HCT116 (cell line): ENCODE measurements at regions not wholly inside any gene's neighbourhood (a gene's known extent, or its start where the extent isn't known, plus 50 kb on each side); places are given as distances from the start of the nearest gene placed in this dataset.

Experiments
- ATAC-seq: fragments of 200-7000 bp; cut with Tn5 transposase; 2 replicates; pipeline ENCODE4 v1.9.1; 2020; ENCODE audit warnings: mild to moderate bottlenecking, moderate library complexity
- BruUV-seq: library from RNA; stranded (reverse); fragments of 400-500 nt; replicated peaks from 2 replicates; lab custom pipeline; 2021; lab: Mats Ljungman, UMichigan
- CTCF ChIA-PET: fragments of 300-600 bp; sonication (Branson Sonifier 250); formaldehyde crosslinking; loops from one replicate; lab custom pipeline; 2021; ENCODE audit warnings: antibody characterized with exemption; lab: Charles Lee
- POLR2A ChIA-PET: fragments of 300-600, 350-600 bp; sonication (Branson Sonifier 250); formaldehyde crosslinking; loops from one replicate; lab custom pipeline; 2021; ENCODE audit warnings: antibody characterized with exemption; lab: Charles Lee
- RAD21 ChIA-PET, 2 experiments: fragments of 300-600 bp; sonication (Branson Sonifier 250); formaldehyde crosslinking; loops; one replicate each; lab custom pipeline; 2023; ENCODE audit warnings: low total read pairs in 2 of 2; ENCODE audit not compliant: uncharacterized antibody in 2 of 2, unreplicated experiment in 2 of 2, low non-redundant PET in 1 of 2; lab: Charles Lee
- DNase-seq: peaks from one replicate; pipeline ENCODE4 v3.0.0-alpha.2; 2010; ENCODE audit warnings: low read depth, low spot score
- H2AFZ ChIP-seq: fragments of 200-600 bp; shearing (Covaris generic), sonication (generic); 2 replicates; pipeline ENCODE4 v1.6.1; 2017; ENCODE audit warnings: low read depth, mixed run types, mixed read lengths, antibody characterized with exemption, low read length; ENCODE audit not compliant: poor library complexity, severe bottlenecking
- H3K27ac ChIP-seq: 2 replicates; pipeline ENCODE4 v1.5.1; 2012; ENCODE audit warnings: low read depth, low read length
- H3K27me3 ChIP-seq: fragments of 200-600 bp; sonication (generic); 2 replicates; pipeline ENCODE4 v1.6.1; 2016; ENCODE audit warnings: mixed run types, low read length, mixed read lengths; ENCODE audit not compliant: insufficient read depth
- H3K36me3 ChIP-seq, 2 experiments: fragments of 200-500 bp in 1 of 2; fragments of 200-600 bp in 1 of 2; sonication (Bioruptor generic) in 1 of 2; sonication (generic) in 1 of 2; 2 replicates each; pipeline versions ENCODE4 v1.5.1 to v1.6.1; 2014 to 2016; ENCODE audit warnings: low read length in 2 of 2, inconsistent platforms in 1 of 2, mixed read lengths in 1 of 2, mixed run types in 1 of 2; ENCODE audit not compliant: insufficient read depth in 2 of 2, control insufficient read depth in 1 of 2
- H3K4me1 ChIP-seq, 2 experiments: fragments of 200-600 bp in 1 of 2; sonication (generic) in 1 of 2; 2 replicates each; pipeline versions ENCODE4 v1.5.1 to v1.6.1; 2012 to 2017; ENCODE audit warnings: low read length in 2 of 2, inconsistent platforms in 1 of 2, mild to moderate bottlenecking in 1 of 2, mixed read lengths in 1 of 2, mixed run types in 1 of 2, moderate library complexity in 1 of 2; ENCODE audit not compliant: insufficient read depth in 2 of 2, control insufficient read depth in 1 of 2
- H3K4me2 ChIP-seq: fragments of 200-600 bp; sonication (generic); 2 replicates; pipeline ENCODE4 v1.6.1; 2017; ENCODE audit warnings: mixed run types, low read length, mixed read lengths
- H3K4me3 ChIP-seq, 2 experiments: fragments of 200-600 bp in 1 of 2; sonication (generic) in 1 of 2; replicated peaks in 1 of 2; 2 replicates each; pipeline ENCODE4 v1.5.1; 2011 to 2016; ENCODE audit warnings: low read length in 2 of 2, control low read depth in 1 of 2, low read depth in 1 of 2, mild to moderate bottlenecking in 1 of 2, mixed read lengths in 1 of 2, mixed run types in 1 of 2
- H3K79me2 ChIP-seq: fragments of 200-600 bp; sonication (generic); 2 replicates; pipeline ENCODE4 v1.6.1; 2017; ENCODE audit warnings: mild to moderate bottlenecking, mixed run types, low read length, moderate library complexity, mixed read lengths; ENCODE audit not compliant: insufficient read depth
- H3K9ac ChIP-seq: fragments of 200-600 bp; sonication (generic); 2 replicates; pipeline ENCODE4 v1.6.1; 2016; ENCODE audit warnings: low read length, mixed read lengths
- H3K9me2 ChIP-seq: fragments of 200-600 bp; sonication (generic), shearing (Covaris generic); 2 replicates; pipeline ENCODE4 v1.6.1; 2017; ENCODE audit warnings: mixed run types, mild to moderate bottlenecking, moderate library complexity; ENCODE audit not compliant: insufficient read depth
- H3K9me3 ChIP-seq, 2 experiments: fragments of 200-500 bp in 1 of 2; fragments of 200-600 bp in 1 of 2; sonication (Bioruptor generic) in 1 of 2; sonication (generic) in 1 of 2; 2 replicates each; pipeline ENCODE4 v1.6.1; 2014 to 2017; ENCODE audit warnings: low read length in 2 of 2, mixed read lengths in 2 of 2, inconsistent platforms in 1 of 2, low read depth in 1 of 2, mild to moderate bottlenecking in 1 of 2, mixed run types in 1 of 2, moderate library complexity in 1 of 2; ENCODE audit not compliant: control insufficient read depth in 1 of 2, insufficient read depth in 1 of 2
- H4K20me1 ChIP-seq: fragments of 200-600 bp; sonication (generic), shearing (Covaris generic); 2 replicates; pipeline ENCODE4 v1.6.1; 2017; ENCODE audit warnings: mixed run types, mild to moderate bottlenecking, moderate library complexity; ENCODE audit not compliant: insufficient read depth
- EGR1 ChIP-seq: IDR thresholded peaks from 2 replicates; pipeline ENCODE4 v1.6.1; 2012; ENCODE audit warnings: low read depth
- EZH2 ChIP-seq: fragments of 200-600 bp; sonication (generic); IDR thresholded peaks from 2 replicates; pipeline ENCODE4 v1.6.1; 2017; ENCODE audit warnings: antibody characterized with exemption, mixed run types
- EZH2phosphoT487 ChIP-seq: fragments of 200-600 bp; IDR thresholded peaks from 2 replicates; pipeline ENCODE4 v1.6.1; 2018; ENCODE audit warnings: antibody characterized with exemption, borderline replicate concordance
- JUND ChIP-seq: IDR thresholded peaks from 2 replicates; pipeline ENCODE4 v1.6.1; 2012
- POLR2A ChIP-seq: IDR thresholded peaks from 2 replicates; pipeline ENCODE4 v1.7.0; 2011; ENCODE audit warnings: borderline replicate concordance; ENCODE audit not compliant: insufficient read depth, insufficient read length; ENCODE audit errors: extremely low read depth
- POLR2AphosphoS5 ChIP-seq: IDR thresholded peaks from 2 replicates; pipeline ENCODE4 v1.6.1; 2011; ENCODE audit warnings: mild to moderate bottlenecking, low read depth, low read length, moderate library complexity
- RAD21 ChIP-seq: IDR thresholded peaks from 2 replicates; pipeline ENCODE4 v1.6.1; 2012; ENCODE audit warnings: low read depth, mild to moderate bottlenecking
- REST ChIP-seq: IDR thresholded peaks from 2 replicates; pipeline ENCODE4 v1.6.1; 2012; ENCODE audit warnings: low read depth
- SIN3A ChIP-seq: IDR thresholded peaks from 2 replicates; pipeline ENCODE4 v1.6.1; 2012; ENCODE audit warnings: low read depth
- SP1 ChIP-seq: IDR thresholded peaks from 2 replicates; pipeline ENCODE4 v1.6.1; 2012; ENCODE audit warnings: low read depth
- ZFX ChIP-seq: fragments of 450-650 bp; IDR thresholded peaks from 2 replicates; pipeline ENCODE4 v1.6.1; 2017
- intact Hi-C: fragments of 100-400 bp; cut with micrococcal nuclease; formaldehyde crosslinking; loops from 2 replicates; pipeline ENCODE4 v1.10.0; 2022
- TF ChIP-seq, protein P1 (sequence below): IDR thresholded peaks from 2 replicates; pipeline ENCODE4 v1.6.1; 2012
- TF ChIP-seq, protein P2 (sequence below): IDR thresholded peaks from 2 replicates; pipeline ENCODE4 v1.6.1; 2011; ENCODE audit warnings: mild to moderate bottlenecking, low read length, moderate library complexity; ENCODE audit not compliant: insufficient replicate concordance; ENCODE audit errors: extremely low read depth
- TF ChIP-seq, protein P3 (sequence below), 3 experiments: fragments of 200-600 bp in 1 of 3; sonication (generic) in 1 of 3; IDR thresholded peaks in 2 of 3; conservative IDR thresholded peaks in 1 of 3; 2 replicates each; pipeline ENCODE4 v1.5.1; 2012 to 2017; ENCODE audit warnings: low read depth in 2 of 3, low read length in 2 of 3, antibody characterized with exemption in 1 of 3, borderline replicate concordance in 1 of 3, control low read depth in 1 of 3, mild to moderate bottlenecking in 1 of 3, mixed read lengths in 1 of 3, mixed run types in 1 of 3, moderate library complexity in 1 of 3; ENCODE audit not compliant: insufficient read depth in 1 of 3
- TF ChIP-seq, protein P4 (sequence below): IDR thresholded peaks from 2 replicates; pipeline ENCODE4 v1.6.1; 2012

DNA sequence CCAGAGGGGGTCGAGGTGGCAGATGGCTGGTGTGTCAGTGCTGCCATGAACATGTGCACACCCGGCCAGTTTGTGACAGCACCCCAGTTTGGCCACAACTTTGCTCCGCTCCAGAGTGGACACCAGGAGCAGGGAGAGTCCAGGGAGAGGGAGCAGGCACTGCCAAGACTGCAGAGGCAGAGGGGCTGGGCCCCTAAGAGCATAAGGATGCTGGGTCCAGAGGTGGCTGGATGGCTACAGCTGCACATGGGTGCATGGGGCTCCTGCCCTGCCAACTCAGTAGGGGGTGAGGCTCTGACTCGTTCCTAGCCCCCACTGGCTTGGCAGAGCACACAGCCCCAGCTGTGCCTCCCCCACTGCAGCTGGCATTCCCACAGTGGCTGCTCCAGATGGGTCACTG is 999.2 kb upstream of the CRIM1 start:
- no TSS peak for BruUV-seq

More for the DNA sequence above, 999.2 kb upstream of the CRIM1 start:
- no peaks in the 10 kb centered on the region for H3K36me3 ChIP-seq
- no peak overlapping the region for H3K4me3 ChIP-seq
- intact Hi-C loops: no loop called here
- ChIA-PET RAD21 (no interaction called here), POLR2A (no interaction called here), CTCF (no interaction called here)
- no peaks in the 10 kb centered on the region for H4K20me1 ChIP-seq
- H3K9ac ChIP-seq: no peak overlapping the region
- H3K79me2 ChIP-seq: no peaks in the 10 kb centered on the region
- DNase-seq (no peak), ATAC-seq (no peak)
- H3K4me1 ChIP-seq: no peaks in the 10 kb centered on the region
- no peaks in the 10 kb centered on the region for H3K27me3 ChIP-seq
- no peak overlapping the region for H3K4me2 ChIP-seq
- H3K9me3 ChIP-seq: peaks cover 3 to 12% of the 10 kb centered on the region in 2 experiments; a peak in 3 of 4 replicates
- H2AFZ ChIP-seq: no peak overlapping the region
- TF ChIP-seq SIN3A (no peak), POLR2AphosphoS5 (no peak), JUND (no peak), EZH2 (no peak), REST (no peak), ZFX (no peak), POLR2A (no peak), EGR1 (no peak), EZH2phosphoT487 (no peak), RAD21 (no peak), SP1 (no peak)
- TF ChIP-seq, protein P1, sequence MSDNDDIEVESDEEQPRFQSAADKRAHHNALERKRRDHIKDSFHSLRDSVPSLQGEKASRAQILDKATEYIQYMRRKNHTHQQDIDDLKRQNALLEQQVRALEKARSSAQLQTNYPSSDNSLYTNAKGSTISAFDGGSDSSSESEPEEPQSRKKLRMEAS: no peak
- TF ChIP-seq, protein P2, sequence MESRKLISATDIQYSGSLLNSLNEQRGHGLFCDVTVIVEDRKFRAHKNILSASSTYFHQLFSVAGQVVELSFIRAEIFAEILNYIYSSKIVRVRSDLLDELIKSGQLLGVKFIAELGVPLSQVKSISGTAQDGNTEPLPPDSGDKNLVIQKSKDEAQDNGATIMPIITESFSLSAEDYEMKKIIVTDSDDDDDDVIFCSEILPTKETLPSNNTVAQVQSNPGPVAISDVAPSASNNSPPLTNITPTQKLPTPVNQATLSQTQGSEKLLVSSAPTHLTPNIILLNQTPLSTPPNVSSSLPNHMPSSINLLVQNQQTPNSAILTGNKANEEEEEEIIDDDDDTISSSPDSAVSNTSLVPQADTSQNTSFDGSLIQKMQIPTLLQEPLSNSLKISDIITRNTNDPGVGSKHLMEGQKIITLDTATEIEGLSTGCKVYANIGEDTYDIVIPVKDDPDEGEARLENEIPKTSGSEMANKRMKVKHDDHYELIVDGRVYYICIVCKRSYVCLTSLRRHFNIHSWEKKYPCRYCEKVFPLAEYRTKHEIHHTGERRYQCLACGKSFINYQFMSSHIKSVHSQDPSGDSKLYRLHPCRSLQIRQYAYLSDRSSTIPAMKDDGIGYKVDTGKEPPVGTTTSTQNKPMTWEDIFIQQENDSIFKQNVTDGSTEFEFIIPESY: no peak
- TF ChIP-seq, protein P3, sequence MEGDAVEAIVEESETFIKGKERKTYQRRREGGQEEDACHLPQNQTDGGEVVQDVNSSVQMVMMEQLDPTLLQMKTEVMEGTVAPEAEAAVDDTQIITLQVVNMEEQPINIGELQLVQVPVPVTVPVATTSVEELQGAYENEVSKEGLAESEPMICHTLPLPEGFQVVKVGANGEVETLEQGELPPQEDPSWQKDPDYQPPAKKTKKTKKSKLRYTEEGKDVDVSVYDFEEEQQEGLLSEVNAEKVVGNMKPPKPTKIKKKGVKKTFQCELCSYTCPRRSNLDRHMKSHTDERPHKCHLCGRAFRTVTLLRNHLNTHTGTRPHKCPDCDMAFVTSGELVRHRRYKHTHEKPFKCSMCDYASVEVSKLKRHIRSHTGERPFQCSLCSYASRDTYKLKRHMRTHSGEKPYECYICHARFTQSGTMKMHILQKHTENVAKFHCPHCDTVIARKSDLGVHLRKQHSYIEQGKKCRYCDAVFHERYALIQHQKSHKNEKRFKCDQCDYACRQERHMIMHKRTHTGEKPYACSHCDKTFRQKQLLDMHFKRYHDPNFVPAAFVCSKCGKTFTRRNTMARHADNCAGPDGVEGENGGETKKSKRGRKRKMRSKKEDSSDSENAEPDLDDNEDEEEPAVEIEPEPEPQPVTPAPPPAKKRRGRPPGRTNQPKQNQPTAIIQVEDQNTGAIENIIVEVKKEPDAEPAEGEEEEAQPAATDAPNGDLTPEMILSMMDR (IDR thresholded peaks at IDR 0.05 in 2 of 3, conservative IDR thresholded peaks at IDR 0.05 in 1 of 3; ENCODE audit: borderline replicate concordance in 1 of 3, insufficient read depth in 1 of 3, low read depth in 2 of 3, low read length in 2 of 3): no peak
- TF ChIP-seq, protein P4, sequence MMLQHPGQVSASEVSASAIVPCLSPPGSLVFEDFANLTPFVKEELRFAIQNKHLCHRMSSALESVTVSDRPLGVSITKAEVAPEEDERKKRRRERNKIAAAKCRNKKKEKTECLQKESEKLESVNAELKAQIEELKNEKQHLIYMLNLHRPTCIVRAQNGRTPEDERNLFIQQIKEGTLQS: no peak
- H3K9me2 ChIP-seq: no peaks in the 10 kb centered on the region
- H3K27ac ChIP-seq: no peak overlapping the region
